ENCODE measurements at regions not wholly inside any gene's neighbourhood (a gene's known extent, or its start where the extent isn't known, plus 50 kb on each side); places are given as distances from the start of the nearest gene placed in this dataset.

DNA sequence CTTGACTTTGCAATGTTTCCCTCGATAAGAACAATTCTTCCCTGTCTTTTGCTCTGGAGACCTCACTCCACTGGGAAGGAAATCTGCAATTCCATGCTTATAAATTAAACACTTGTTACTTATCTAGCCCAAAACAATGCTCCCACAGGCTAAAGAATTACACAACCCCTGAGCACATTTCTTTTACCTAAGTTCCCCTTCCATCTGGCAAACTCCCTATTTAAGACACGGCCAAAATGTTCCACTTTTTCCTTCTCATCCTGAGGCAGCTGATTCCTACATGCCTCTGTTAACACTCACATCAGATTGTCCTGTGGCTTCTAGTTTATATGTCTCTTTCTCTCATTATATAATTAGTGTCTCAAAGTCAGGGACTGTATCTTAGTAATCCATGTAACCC, 211.7 kb downstream of the COX18 start:
- TF ChIP-seq, protein P1, sequence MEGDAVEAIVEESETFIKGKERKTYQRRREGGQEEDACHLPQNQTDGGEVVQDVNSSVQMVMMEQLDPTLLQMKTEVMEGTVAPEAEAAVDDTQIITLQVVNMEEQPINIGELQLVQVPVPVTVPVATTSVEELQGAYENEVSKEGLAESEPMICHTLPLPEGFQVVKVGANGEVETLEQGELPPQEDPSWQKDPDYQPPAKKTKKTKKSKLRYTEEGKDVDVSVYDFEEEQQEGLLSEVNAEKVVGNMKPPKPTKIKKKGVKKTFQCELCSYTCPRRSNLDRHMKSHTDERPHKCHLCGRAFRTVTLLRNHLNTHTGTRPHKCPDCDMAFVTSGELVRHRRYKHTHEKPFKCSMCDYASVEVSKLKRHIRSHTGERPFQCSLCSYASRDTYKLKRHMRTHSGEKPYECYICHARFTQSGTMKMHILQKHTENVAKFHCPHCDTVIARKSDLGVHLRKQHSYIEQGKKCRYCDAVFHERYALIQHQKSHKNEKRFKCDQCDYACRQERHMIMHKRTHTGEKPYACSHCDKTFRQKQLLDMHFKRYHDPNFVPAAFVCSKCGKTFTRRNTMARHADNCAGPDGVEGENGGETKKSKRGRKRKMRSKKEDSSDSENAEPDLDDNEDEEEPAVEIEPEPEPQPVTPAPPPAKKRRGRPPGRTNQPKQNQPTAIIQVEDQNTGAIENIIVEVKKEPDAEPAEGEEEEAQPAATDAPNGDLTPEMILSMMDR (IDR thresholded peaks at IDR 0.05) = no peak
- no peak for TF ChIP-seq EZH2 (IDR thresholded peaks at IDR 0.05; ENCODE audit: borderline replicate concordance, insufficient read depth, low read depth, low read length, poor library complexity, severe bottlenecking)
